OCI-LY7 (cell line): ENCODE measurements at regions not wholly inside any gene's neighbourhood (a gene's known extent, or its start where the extent isn't known, plus 50 kb on each side); places are given as distances from the start of the nearest gene placed in this dataset.

Experiments
- EZH2phosphoT487 ChIP-seq: fragments of 200-600 bp; sonication (generic); IDR thresholded peaks from 2 replicates; pipeline ENCODE4 v1.6.1; 2018; ENCODE audit warnings: low read depth, borderline replicate concordance, mild to moderate bottlenecking, mixed run types, antibody characterized with exemption, low read length, moderate library complexity, mixed read lengths
- TF ChIP-seq, protein P1 (sequence below): fragments of 200-600 bp; sonication (generic); conservative IDR thresholded peaks from 2 replicates; pipeline ENCODE4 v1.5.1; 2014; ENCODE audit warnings: mild to moderate bottlenecking, antibody characterized with exemption, low read length, moderate library complexity, mixed read lengths

DNA sequence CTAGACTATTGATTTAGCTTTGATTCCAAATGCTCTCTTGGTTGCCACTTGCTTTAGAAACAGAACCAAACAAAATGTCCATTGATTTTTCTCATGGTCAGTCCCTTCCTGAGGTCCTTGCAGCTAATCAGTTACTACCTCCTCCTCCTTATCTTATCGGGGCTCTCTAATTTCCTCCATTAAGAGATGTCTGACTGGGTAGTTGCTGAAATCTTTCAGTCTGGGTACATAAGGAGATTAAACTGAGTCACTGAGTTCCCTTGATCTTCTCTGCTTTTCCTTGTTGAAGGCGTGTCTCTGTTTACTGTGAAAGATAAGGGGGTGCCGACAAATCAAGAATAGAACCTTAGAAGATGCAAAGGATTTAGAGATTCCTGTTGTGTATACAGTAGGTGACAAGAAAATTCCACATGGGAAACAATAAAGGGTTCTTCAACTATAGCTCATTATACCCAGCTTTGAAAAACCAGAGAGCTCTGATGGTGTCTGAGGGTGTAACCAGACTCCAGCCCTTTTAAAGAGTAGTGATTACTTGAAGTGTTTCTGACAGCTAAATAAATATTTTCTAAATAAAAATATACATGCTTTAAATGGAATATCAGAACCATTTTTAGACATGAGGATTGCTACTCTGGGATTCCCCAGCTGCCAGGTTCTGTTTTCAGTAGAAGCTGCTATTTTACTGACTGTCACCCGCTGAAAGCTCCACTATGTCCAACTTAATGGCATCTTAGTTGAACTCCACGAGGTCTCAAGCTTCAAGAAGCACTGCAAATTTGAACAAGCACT is 791.3 kb upstream of the SOX9 start:
- no peak for TF ChIP-seq EZH2phosphoT487
- TF ChIP-seq, protein P1, sequence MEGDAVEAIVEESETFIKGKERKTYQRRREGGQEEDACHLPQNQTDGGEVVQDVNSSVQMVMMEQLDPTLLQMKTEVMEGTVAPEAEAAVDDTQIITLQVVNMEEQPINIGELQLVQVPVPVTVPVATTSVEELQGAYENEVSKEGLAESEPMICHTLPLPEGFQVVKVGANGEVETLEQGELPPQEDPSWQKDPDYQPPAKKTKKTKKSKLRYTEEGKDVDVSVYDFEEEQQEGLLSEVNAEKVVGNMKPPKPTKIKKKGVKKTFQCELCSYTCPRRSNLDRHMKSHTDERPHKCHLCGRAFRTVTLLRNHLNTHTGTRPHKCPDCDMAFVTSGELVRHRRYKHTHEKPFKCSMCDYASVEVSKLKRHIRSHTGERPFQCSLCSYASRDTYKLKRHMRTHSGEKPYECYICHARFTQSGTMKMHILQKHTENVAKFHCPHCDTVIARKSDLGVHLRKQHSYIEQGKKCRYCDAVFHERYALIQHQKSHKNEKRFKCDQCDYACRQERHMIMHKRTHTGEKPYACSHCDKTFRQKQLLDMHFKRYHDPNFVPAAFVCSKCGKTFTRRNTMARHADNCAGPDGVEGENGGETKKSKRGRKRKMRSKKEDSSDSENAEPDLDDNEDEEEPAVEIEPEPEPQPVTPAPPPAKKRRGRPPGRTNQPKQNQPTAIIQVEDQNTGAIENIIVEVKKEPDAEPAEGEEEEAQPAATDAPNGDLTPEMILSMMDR, result no peak
